Endothelial cell (in vitro differentiated cells): ENCODE measurements at regions not wholly inside any gene's neighbourhood (a gene's known extent, or its start where the extent isn't known, plus 50 kb on each side); places are given as distances from the start of the nearest gene placed in this dataset.

ENCODE experiments used
- DNase-seq: peaks from one replicate; pipeline ENCODE4 v3.0.0; 2021; ENCODE audit warnings: low spot score
- H3K27ac Mint-ChIP-seq: one replicate; pipeline ENCODE4 v1.8.0; 2021; ENCODE audit warnings: mixed read lengths, inconsistent platforms; ENCODE audit not compliant: unreplicated experiment
- H3K27me3 Mint-ChIP-seq: one replicate; pipeline ENCODE4 v1.8.0; 2021; ENCODE audit warnings: mild to moderate bottlenecking, moderate library complexity, mixed read lengths, inconsistent platforms; ENCODE audit not compliant: unreplicated experiment
- H3K36me3 Mint-ChIP-seq: one replicate; pipeline ENCODE4 v1.8.0; 2021; ENCODE audit warnings: mild to moderate bottlenecking, low read depth, mixed read lengths, inconsistent platforms; ENCODE audit not compliant: unreplicated experiment
- H3K4me1 Mint-ChIP-seq: one replicate; pipeline ENCODE4 v1.8.0; 2021; ENCODE audit warnings: mild to moderate bottlenecking, mixed read lengths, inconsistent platforms; ENCODE audit not compliant: unreplicated experiment
- H3K4me3 Mint-ChIP-seq: one replicate; pipeline ENCODE4 v1.8.0; 2021; ENCODE audit warnings: mild to moderate bottlenecking, mixed read lengths, inconsistent platforms; ENCODE audit not compliant: unreplicated experiment
- H3K9me3 Mint-ChIP-seq: one replicate; pipeline ENCODE4 v1.8.0; 2021; ENCODE audit warnings: mixed read lengths, inconsistent platforms; ENCODE audit not compliant: unreplicated experiment
- CTCF ChIP-seq: fragments of 200-600 bp; sonication (generic); IDR thresholded peaks from one replicate; pipeline ENCODE4 v1.5.0; 2021; ENCODE audit warnings: antibody characterized with exemption; ENCODE audit not compliant: unreplicated experiment

DNA sequence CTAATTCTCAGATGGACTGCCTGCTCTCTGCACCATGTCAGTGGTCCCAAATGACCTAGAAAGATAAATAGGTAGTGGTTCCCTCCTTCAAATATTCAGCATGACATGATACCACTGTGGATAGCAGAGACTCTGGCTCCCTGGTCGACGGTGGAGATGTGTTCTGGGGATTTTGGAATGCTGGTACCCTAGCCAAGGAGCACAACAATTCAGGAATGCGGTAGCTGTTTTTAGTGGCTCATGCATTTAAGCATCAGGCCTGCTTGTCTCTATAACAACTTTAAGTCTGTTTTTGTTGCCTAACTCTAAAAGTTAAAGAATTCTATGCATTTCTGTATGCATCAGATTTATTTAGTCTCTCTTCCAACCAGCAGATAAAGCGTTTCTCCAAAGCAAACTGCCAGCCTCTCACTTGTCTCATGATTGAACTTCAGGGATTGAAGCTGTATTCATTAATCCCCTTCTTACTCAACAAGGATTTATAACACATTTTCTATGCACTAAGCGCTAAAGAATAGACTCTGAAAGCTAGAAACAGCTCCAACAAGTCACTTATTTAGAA, 164.9 kb upstream of the BMP4 start:
- Mint-ChIP-seq H3K9me3 (no peaks in the 10 kb centered on the region), H3K36me3 (no peaks in the 10 kb centered on the region), H3K4me1 (peaks cover 14% of the 10 kb centered on the region), H3K27me3 (peaks cover 1% of the 10 kb centered on the region), H3K27ac (no peak overlapping the region), H3K4me3 (no peak overlapping the region)
- TF ChIP-seq CTCF: no peak
- DNase-seq: no peak

DNA sequence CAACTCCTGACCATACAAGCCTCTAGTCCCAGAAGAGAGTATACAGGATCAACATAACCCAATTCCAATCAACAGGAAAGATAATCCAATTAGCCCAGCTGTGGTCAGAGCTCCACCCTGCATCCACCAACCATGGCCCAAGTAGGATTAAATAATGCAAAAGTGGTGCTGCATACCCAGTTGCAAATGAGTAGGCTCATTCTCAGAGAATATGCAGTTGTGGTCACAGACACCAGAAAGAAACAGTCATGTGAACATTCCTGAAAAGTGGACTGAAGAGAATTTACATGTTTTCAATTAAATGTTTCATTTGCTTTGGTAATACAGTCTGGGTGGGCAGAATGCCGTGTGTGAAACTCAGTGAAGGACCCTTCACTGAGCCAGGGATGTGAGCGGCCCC, 167.2 kb upstream of the BMP4 start:
- H3K4me3 Mint-ChIP-seq: no peak overlapping the region
- H3K36me3 Mint-ChIP-seq: no peaks in the 10 kb centered on the region
- no peak for TF ChIP-seq CTCF
- no peak overlapping the region for H3K27ac Mint-ChIP-seq
- no peak for DNase-seq
- H3K4me1 Mint-ChIP-seq: peaks cover 7% of the 10 kb centered on the region
- peaks cover 1% of the 10 kb centered on the region for H3K27me3 Mint-ChIP-seq
- no peaks in the 10 kb centered on the region for H3K9me3 Mint-ChIP-seq

- H3K27me3 Mint-ChIP-seq: peaks cover 1% of the 10 kb centered on the region
- TF ChIP-seq CTCF: no peak
- H3K4me3 Mint-ChIP-seq: no peak overlapping the region
Measured at GRCh38 chr14:54125109-54125508, 168.5 kb upstream of the BMP4 start.

DNA sequence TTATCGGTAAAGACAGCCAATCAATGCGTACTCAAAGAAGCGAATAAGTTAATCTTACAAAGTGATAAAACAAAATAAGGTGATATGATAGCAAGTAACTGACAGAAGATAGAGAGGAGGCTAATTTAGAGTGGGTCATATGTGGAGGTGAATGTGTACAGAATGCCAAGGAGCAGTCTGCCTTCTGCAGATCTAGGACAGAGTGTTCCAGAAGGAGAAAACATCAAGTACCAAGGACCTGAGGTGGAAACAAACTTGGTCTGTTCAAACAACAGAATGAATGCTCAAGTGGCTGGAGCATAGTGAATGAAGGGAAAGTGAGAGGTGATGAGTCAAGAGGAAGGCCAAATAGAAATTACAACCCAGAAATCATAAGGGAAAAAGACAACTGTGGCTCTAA, 170.3 kb upstream of the BMP4 start:
- no peak for TF ChIP-seq CTCF
- Mint-ChIP-seq H3K4me3 (no peak overlapping the region), H3K27ac (no peak overlapping the region), H3K9me3 (no peaks in the 10 kb centered on the region), H3K36me3 (no peaks in the 10 kb centered on the region), H3K27me3 (no peaks in the 10 kb centered on the region), H3K4me1 (peaks cover 5% of the 10 kb centered on the region)
- DNase-seq: no peak

More at GRCh38 chr14:54125109-54125508, 168.5 kb upstream of the BMP4 start:
- no peak overlapping the region for H3K27ac Mint-ChIP-seq
- peaks cover 7% of the 10 kb centered on the region for H3K4me1 Mint-ChIP-seq
- DNase-seq: no peak
- no peaks in the 10 kb centered on the region for H3K36me3 Mint-ChIP-seq
- no peaks in the 10 kb centered on the region for H3K9me3 Mint-ChIP-seq

- no peaks in the 10 kb centered on the region for H3K9me3 Mint-ChIP-seq
- no peak overlapping the region for H3K27ac Mint-ChIP-seq
- no peak for TF ChIP-seq CTCF
- no peak for DNase-seq
- no peaks in the 10 kb centered on the region for H3K27me3 Mint-ChIP-seq
- no peak overlapping the region for H3K4me3 Mint-ChIP-seq
- peaks cover 5% of the 10 kb centered on the region for H3K4me1 Mint-ChIP-seq
- H3K36me3 Mint-ChIP-seq: no peaks in the 10 kb centered on the region
Measured at GRCh38 chr14:54127526-54127925, 170.9 kb upstream of the BMP4 start.
